ENCODE measurements at regions not wholly inside any gene's neighbourhood (a gene's known extent, or its start where the extent isn't known, plus 50 kb on each side); places are given as distances from the start of the nearest gene placed in this dataset.

- Histone ChIP-seq H3F3A (ENCODE audit: low read depth) (no peaks in the 10 kb centered on the region), H3K79me2 (ENCODE audit: low read depth) (no peaks in the 10 kb centered on the region), H3K9ac (no peak overlapping the region), H3K4me2 (no peak overlapping the region), H3K4me1 (no peaks in the 10 kb centered on the region), H3K27me3 (no peaks in the 10 kb centered on the region), H2AFZ (replicated peaks) (no peak overlapping the region), H4K20me1 (ENCODE audit: low read depth) (no peaks in the 10 kb centered on the region), H3K27ac (no peak overlapping the region), H3K9me3 (ENCODE audit: low read depth) (no peaks in the 10 kb centered on the region), H3K4me3 (no peak overlapping the region), H3K36me3 (no peaks in the 10 kb centered on the region)
- Mint-ChIP-seq H3K4me1 (no peaks in the 10 kb centered on the region), H3K27me3 (ENCODE audit: insufficient read depth, low read depth) (peaks cover 2% of the 10 kb centered on the region), H3K27ac (no peak overlapping the region), H3K4me3 (no peak overlapping the region), H3K36me3 (no peaks in the 10 kb centered on the region), H3K9me3 (peaks cover 17% of the 10 kb centered on the region)
- TF ChIP-seq CTCF (IDR thresholded peaks at IDR 0.05) = no peak
- TF ChIP-seq EZH2phosphoT487 (IDR thresholded peaks at IDR 0.05) = no peak
- no peak for TF ChIP-seq EZH2 (IDR thresholded peaks at IDR 0.05)
- DNase-seq (ENCODE audit: low spot score) = no peak
Observed at GRCh38 chr9:135399000-135399649, 80.5 kb upstream of the PPP1R26 start.

DNA sequence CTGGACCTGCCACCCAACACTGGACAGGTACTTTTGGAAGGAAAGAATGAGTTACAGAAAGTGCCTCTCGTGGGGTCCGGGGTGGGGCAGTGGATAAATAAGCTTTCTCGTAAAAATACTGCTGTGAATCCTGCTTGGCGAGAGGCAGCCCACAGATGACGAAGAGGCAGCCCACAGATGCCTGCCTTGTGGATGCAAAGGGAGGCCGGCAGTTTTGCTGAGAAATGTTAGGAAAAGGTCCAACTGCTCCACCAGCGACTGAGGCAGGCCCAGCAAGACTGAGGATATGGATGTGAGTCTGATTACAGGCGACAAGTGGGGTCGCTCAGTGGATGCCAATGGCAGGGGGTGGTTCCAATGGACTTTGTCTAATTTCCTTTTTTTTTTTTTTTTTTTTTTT lies 79.1 kb upstream of the PPP1R26 start:
- Histone ChIP-seq H3K4me2 (no peak overlapping the region), H3K27ac (no peak overlapping the region), H4K20me1 (ENCODE audit: low read depth) (no peaks in the 10 kb centered on the region), H3K9me3 (ENCODE audit: low read depth) (no peaks in the 10 kb centered on the region), H3K79me2 (ENCODE audit: low read depth) (no peaks in the 10 kb centered on the region), H2AFZ (replicated peaks) (no peak overlapping the region), H3K4me1 (no peaks in the 10 kb centered on the region), H3K9ac (no peak overlapping the region), H3K4me3 (no peak overlapping the region), H3K27me3 (no peaks in the 10 kb centered on the region), H3F3A (ENCODE audit: low read depth) (no peaks in the 10 kb centered on the region), H3K36me3 (no peaks in the 10 kb centered on the region)
- H3K9me3 Mint-ChIP-seq = peaks cover 7% of the 10 kb centered on the region
- no peaks in the 10 kb centered on the region for H3K4me1 Mint-ChIP-seq
- TF ChIP-seq EZH2phosphoT487 (IDR thresholded peaks at IDR 0.05) (no peak), CTCF (IDR thresholded peaks at IDR 0.05) (no peak), EZH2 (IDR thresholded peaks at IDR 0.05) (no peak)
- no peak overlapping the region for H3K4me3 Mint-ChIP-seq
- H3K27me3 Mint-ChIP-seq (ENCODE audit: insufficient read depth, low read depth) = peaks cover 3% of the 10 kb centered on the region
- no peaks in the 10 kb centered on the region for H3K36me3 Mint-ChIP-seq
- H3K27ac Mint-ChIP-seq = peak overlapping the region; percentile 78
- DNase-seq (ENCODE audit: low spot score) = no peak

DNA sequence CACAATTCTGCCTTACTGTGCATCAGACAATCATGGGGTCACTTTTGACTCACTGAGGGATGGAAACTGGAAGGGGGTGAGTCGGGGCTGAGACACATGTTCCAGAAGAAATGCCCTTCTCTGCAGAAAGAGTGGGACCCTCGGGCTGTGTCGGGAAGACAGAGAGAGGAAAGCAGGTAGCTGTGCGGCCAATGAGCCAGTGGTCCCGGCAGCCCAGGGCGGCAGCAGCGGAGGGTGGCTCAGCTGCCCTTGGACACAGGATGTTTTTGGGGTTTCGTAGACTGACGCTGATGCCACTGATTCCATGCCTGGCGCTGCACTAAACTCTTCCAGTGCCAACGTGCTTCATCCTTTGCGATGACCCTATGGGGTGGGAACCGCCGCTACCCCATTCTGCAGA lies 78.4 kb upstream of the PPP1R26 start:
- H2AFZ ChIP-seq (replicated peaks) = no peak overlapping the region
- H4K20me1 ChIP-seq (ENCODE audit: low read depth) = no peaks in the 10 kb centered on the region
- H3K4me3 Mint-ChIP-seq = no peak overlapping the region

More for the DNA sequence above, 78.4 kb upstream of the PPP1R26 start:
- no peak for DNase-seq (ENCODE audit: low spot score)
- Histone ChIP-seq H3K4me1 (no peaks in the 10 kb centered on the region), H3K36me3 (no peaks in the 10 kb centered on the region), H3K9me3 (ENCODE audit: low read depth) (no peaks in the 10 kb centered on the region), H3K27me3 (no peaks in the 10 kb centered on the region), H3K4me3 (no peak overlapping the region), H3K4me2 (no peak overlapping the region), H3K79me2 (ENCODE audit: low read depth) (no peaks in the 10 kb centered on the region), H3K27ac (no peak overlapping the region), H3F3A (ENCODE audit: low read depth) (no peaks in the 10 kb centered on the region), H3K9ac (no peak overlapping the region)
- Mint-ChIP-seq H3K4me1 (no peaks in the 10 kb centered on the region), H3K27ac (no peak overlapping the region), H3K36me3 (no peaks in the 10 kb centered on the region), H3K9me3 (peaks cover 3% of the 10 kb centered on the region), H3K27me3 (ENCODE audit: insufficient read depth, low read depth) (peaks cover 3% of the 10 kb centered on the region)
- TF ChIP-seq CTCF (IDR thresholded peaks at IDR 0.05) (no peak), EZH2 (IDR thresholded peaks at IDR 0.05) (no peak), EZH2phosphoT487 (IDR thresholded peaks at IDR 0.05) (no peak)
